ENCODE measurements at regions not wholly inside any gene's neighbourhood (a gene's known extent, or its start where the extent isn't known, plus 50 kb on each side); places are given as distances from the start of the nearest gene placed in this dataset.
"Not testable (repeated sequence)": the region's sequence is repeated elsewhere in the genome, so short reads cannot be mapped to it uniquely, and the experiment has no call there.

DNA sequence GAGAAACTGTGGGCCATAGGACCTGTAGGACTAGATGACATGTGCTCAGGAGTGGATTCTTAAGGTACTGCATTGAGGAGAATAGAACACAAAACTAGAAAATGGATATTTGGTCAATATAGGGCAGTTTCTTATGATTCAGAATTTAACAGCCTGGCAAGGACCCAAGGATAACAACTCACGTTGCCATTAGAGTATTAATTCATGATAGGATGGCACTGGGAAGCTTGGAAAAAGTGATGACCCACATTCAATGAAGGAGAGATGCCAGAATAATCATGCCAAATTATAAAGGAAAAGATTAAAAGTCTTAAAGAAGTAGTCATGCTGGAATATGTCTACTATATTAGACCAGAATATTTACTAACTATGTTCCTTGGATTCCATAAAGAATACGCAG, 594.5 kb downstream of the ANKRD50 start:
- no peak for DNase-seq

DNA sequence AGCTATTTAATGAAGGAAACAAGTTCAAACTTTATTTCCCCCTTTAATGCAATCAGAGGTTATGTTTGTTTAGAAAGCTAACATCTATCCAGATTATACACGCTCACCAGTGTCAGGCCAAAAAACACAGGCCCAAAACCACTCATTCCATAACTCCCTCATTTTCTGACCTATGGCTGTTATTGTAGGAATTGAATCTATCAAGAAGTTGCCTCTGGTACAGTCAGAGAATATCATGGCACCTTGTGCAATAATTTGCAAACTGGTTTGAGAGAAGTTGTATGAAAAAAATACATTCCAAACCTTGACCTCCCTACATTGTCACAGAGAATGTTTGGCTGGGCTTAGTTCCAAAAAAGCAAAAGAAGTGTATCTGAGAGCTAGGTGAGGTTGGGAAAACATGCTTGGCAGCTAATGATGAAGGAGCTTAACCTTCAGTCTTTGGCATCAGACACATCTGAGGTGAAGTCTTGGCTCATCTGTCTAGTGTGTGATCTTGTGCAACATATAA, 591.0 kb downstream of the ANKRD50 start:
- H3K27ac ChIP-seq: no peak overlapping the region
- H3K9me3 ChIP-seq: no peaks in the 10 kb centered on the region
- no peaks in the 10 kb centered on the region for H3K4me1 ChIP-seq
- WGBS, 5 donors: 86 to 95% (median 93%) methylated on average over 1 of the region's 1 CpG
- TF ChIP-seq POLR2AphosphoS5 (IDR thresholded peaks at IDR 0.05) (no peak), POLR2A (IDR thresholded peaks at IDR 0.05) (no peak), CTCF (IDR thresholded peaks at IDR 0.05 in 8 of 11, conservative IDR thresholded peaks at IDR 0.05 in 3 of 11) (no peak)
- DNase-seq: no peak
- H3K27me3 ChIP-seq (replicated peaks in 1 of 7): no peaks in the 10 kb centered on the region
- intact Hi-C loops (cut with DNase I; ENCODE audit: low total_unique reads): no loop called here
- H3K36me3 ChIP-seq: no peaks in the 10 kb centered on the region
- no peak overlapping the region for H3K4me3 ChIP-seq

More for the DNA sequence above, 594.5 kb downstream of the ANKRD50 start:
- H3K4me1 ChIP-seq: no peaks in the 10 kb centered on the region
- TF ChIP-seq POLR2A (IDR thresholded peaks at IDR 0.05): no peak
- no peak for TF ChIP-seq CTCF (IDR thresholded peaks at IDR 0.05 in 8 of 11, conservative IDR thresholded peaks at IDR 0.05 in 3 of 11)
- no peak for TF ChIP-seq POLR2AphosphoS5 (IDR thresholded peaks at IDR 0.05)
- H3K4me3 ChIP-seq: no peak overlapping the region
- H3K27ac ChIP-seq: no peak overlapping the region
- H3K27me3 ChIP-seq (replicated peaks in 1 of 7): no peaks in the 10 kb centered on the region
- no peaks in the 10 kb centered on the region for H3K36me3 ChIP-seq
- no peaks in the 10 kb centered on the region for H3K9me3 ChIP-seq
- intact Hi-C loops (cut with DNase I; ENCODE audit: low total_unique reads): no loop called here
- 76 to 95% (median 88%) methylated on average over 2 of the region's 2 CpGs for WGBS, 5 donors

DNA sequence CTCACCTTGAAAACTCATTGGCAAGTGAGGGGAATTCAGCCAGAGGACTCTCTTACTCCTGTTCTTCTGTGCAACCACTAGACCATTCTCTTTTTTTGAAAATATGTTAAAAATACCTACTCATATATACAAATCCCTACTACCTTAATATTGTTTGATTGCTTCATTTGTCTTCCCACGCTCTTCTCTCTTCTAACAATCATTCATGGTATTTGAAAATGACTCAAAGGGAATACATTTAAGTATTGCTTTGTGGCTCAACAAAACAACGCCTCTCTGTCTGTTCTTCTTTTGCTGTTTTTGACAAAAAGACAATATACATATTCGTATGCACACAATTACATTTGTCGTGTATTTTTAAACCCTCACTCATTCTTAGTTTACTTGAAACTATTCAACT, 589.4 kb downstream of the ANKRD50 start:
- no peak overlapping the region for H3K27ac ChIP-seq
- H3K36me3 ChIP-seq: no peaks in the 10 kb centered on the region
- no peaks in the 10 kb centered on the region for H3K4me1 ChIP-seq
- H3K4me3 ChIP-seq: no peak overlapping the region
- intact Hi-C loops (cut with DNase I; ENCODE audit: low total_unique reads): no loop called here
- no peak for DNase-seq
- no peak for TF ChIP-seq CTCF (IDR thresholded peaks at IDR 0.05 in 8 of 11, conservative IDR thresholded peaks at IDR 0.05 in 3 of 11)
- no peak for TF ChIP-seq POLR2A (IDR thresholded peaks at IDR 0.05)
- TF ChIP-seq POLR2AphosphoS5 (IDR thresholded peaks at IDR 0.05): no peak
- no peaks in the 10 kb centered on the region for H3K27me3 ChIP-seq (replicated peaks in 1 of 7)
- no peaks in the 10 kb centered on the region for H3K9me3 ChIP-seq
- 85 to 94% (median 86%) methylated on average over 4 of the region's 4 CpGs for WGBS, 5 donors

- DNase-seq: no peak
- Histone ChIP-seq H3K9me3 (no peaks in the 10 kb centered on the region), H3K27me3 (replicated peaks in 1 of 7) (no peaks in the 10 kb centered on the region), H3K4me3 (no peak overlapping the region), H3K36me3 (no peaks in the 10 kb centered on the region), H3K27ac (no peak overlapping the region), H3K4me1 (no peaks in the 10 kb centered on the region)
- TF ChIP-seq POLR2AphosphoS5 (IDR thresholded peaks at IDR 0.05): no peak
- TF ChIP-seq POLR2A (IDR thresholded peaks at IDR 0.05): no peak
- no peak for TF ChIP-seq CTCF (IDR thresholded peaks at IDR 0.05 in 8 of 11, conservative IDR thresholded peaks at IDR 0.05 in 3 of 11)
- WGBS, 5 donors: 73 to 86% (median 80%) methylated on average over 1 of the region's 1 CpG
- intact Hi-C loops (cut with DNase I; ENCODE audit: low total_unique reads): no loop called here
Observed at GRCh38 chr4:124123721-124124120, 588.8 kb downstream of the ANKRD50 start.

DNA sequence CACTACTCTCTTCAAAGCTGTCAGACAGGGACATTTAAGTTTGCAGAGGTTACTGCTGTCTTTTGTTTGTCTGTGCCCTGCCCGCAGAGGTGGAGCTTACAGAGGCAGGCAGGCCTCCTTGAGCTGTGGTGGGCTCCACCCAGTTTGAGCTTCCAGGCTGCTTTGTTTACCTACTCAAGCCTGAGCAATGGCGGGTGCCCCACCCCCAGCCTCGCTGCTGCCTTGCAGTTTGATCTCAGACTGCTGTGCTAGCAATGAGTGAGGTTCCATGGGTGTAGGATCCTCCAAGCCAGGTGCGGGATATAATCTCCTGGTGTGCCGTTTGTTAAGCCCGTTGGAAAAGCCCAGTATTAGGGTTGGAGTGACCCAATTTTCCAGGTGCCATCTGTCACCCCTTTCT, 581.2 kb downstream of the ANKRD50 start:
- H3K27me3 ChIP-seq (replicated peaks in 1 of 7); H3K4me1 ChIP-seq; H3K27ac ChIP-seq; DNase-seq; H3K36me3 ChIP-seq; intact Hi-C loops (cut with DNase I; ENCODE audit: low total_unique reads); H3K4me3 ChIP-seq: not testable (repeated sequence)
- peaks cover 0 to 31% (median 17%) of the 10 kb centered on the region in 8 donors for H3K9me3 ChIP-seq
- 87 to 95% (median 91%) methylated on average over 6 of the region's 6 CpGs for WGBS, 5 donors
